CD4-positive, alpha-beta T cell (primary cell): ENCODE measurements at regions not wholly inside any gene's neighbourhood (a gene's known extent, or its start where the extent isn't known, plus 50 kb on each side); places are given as distances from the start of the nearest gene placed in this dataset.

Source experiments
- ATAC-seq: fragments of 200-7000 bp; cut with Tn5 transposase; one replicate; pipeline ENCODE4 v1.10.0; 2022; ENCODE audit warnings: mild to moderate bottlenecking; ENCODE audit not compliant: poor library complexity
- CTCF ChIA-PET: fragments of 350-600 bp; sonication (Branson Sonifier 250); formaldehyde crosslinking; loops from one replicate; lab custom pipeline; 2021; ENCODE audit warnings: antibody characterized with exemption, inconsistent platforms; lab: Charles Lee
- POLR2A ChIA-PET: fragments of 350-600 bp; sonication (Branson Sonifier 250); formaldehyde crosslinking; loops from one replicate; lab custom pipeline; 2021; ENCODE audit warnings: antibody characterized with exemption, inconsistent platforms; lab: Charles Lee
- DNase-seq, 14 experiments: peaks; one replicate each; pipeline ENCODE4 v3.0.0-alpha.2; 2013 to 2020; ENCODE audit warnings: mixed read lengths in 2 of 14
- H3K27ac ChIP-seq, 2 donors: one replicate each; pipeline versions ENCODE4 v1.5.1 to v1.7.0; 2013; ENCODE audit warnings: low read length in 2 of 2, low read depth in 1 of 2, mild to moderate bottlenecking in 1 of 2
- H3K27me3 ChIP-seq, 2 experiments: 1 replicate in 1 of 2; 2 replicates in 1 of 2; pipeline versions ENCODE4 v1.6.1 to v1.7.0; 2013; ENCODE audit warnings: low read length in 2 of 2, control low read depth in 1 of 2, mild to moderate bottlenecking in 1 of 2, moderate library complexity in 1 of 2; ENCODE audit not compliant: insufficient read depth in 2 of 2, control insufficient read depth in 1 of 2
- H3K36me3 ChIP-seq: one replicate; pipeline ENCODE4 v1.6.1; 2013; ENCODE audit warnings: low read length, control low read depth; ENCODE audit not compliant: insufficient read depth
- H3K4me1 ChIP-seq: one replicate; pipeline ENCODE4 v1.6.1; 2013; ENCODE audit warnings: low read length, control low read depth; ENCODE audit not compliant: insufficient read depth
- H3K4me3 ChIP-seq: one replicate; pipeline ENCODE4 v1.5.1; 2013; ENCODE audit warnings: mild to moderate bottlenecking, low read length, moderate library complexity
- H3K9me3 ChIP-seq, 2 experiments: 1 replicate in 1 of 2; 2 replicates in 1 of 2; pipeline versions ENCODE4 v1.6.1 to v1.7.0; 2013; ENCODE audit warnings: low read length in 2 of 2, mild to moderate bottlenecking in 2 of 2, control low read depth in 1 of 2, moderate library complexity in 1 of 2; ENCODE audit not compliant: control insufficient read depth in 1 of 2, insufficient read depth in 1 of 2
- H3K27ac Mint-ChIP-seq: one replicate; pipeline ENCODE4 v1.8.0; 2020; ENCODE audit warnings: mixed read lengths
- H3K27me3 Mint-ChIP-seq: one replicate; pipeline ENCODE4 v1.8.0; 2021; ENCODE audit warnings: mixed read lengths
- H3K36me3 Mint-ChIP-seq: one replicate; pipeline ENCODE4 v1.8.0; 2021; ENCODE audit warnings: low read depth, mixed read lengths
- H3K4me1 Mint-ChIP-seq: one replicate; pipeline ENCODE4 v1.8.0; 2021; ENCODE audit warnings: low read depth, mixed read lengths
- H3K4me3 Mint-ChIP-seq: one replicate; pipeline ENCODE4 v1.8.0; 2020; ENCODE audit warnings: mild to moderate bottlenecking, mixed read lengths
- H3K9me3 Mint-ChIP-seq: one replicate; pipeline ENCODE4 v1.8.0; 2020; ENCODE audit warnings: mixed read lengths
- intact Hi-C, 2 experiments: fragments of 100-400 bp; cut with DNase I in 1 of 2; cut with micrococcal nuclease in 1 of 2; formaldehyde crosslinking; loops; one replicate each; pipeline versions ENCODE4 v1.15.1 to v1.9.0; 2023 to 2025; cut with DNase I, micrococcal nuclease
- TF ChIP-seq, protein P1 (sequence below): fragments of 200-600 bp; IDR thresholded peaks from one replicate; pipeline ENCODE4 v1.8.0; 2022; ENCODE audit warnings: antibody characterized with exemption, mild to moderate bottlenecking

DNA sequence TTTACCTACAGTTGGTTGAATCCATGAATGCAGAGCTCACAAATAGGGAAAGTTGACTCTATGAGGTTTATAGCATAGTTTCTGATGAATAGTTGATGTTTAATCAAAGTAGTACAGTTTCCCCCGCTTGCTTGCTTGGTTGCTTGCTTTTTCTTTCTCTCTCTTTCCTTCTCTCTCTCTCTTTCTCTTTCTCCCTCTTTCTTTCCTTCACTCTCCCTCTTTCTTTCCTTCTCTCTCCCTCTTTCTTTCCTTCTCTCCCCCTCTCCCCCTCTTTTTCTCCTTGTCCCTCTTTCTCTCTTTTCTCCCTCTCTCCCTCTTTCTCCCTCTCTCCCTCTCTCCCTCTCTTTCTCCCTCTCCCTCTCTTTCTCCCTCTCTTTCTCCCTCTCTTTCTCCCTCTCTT, 999.9 kb upstream of the CELF4 start:
- Histone ChIP-seq H3K27ac (no peak overlapping the region), H3K9me3 (no peaks in the 10 kb centered on the region), H3K36me3 (no peaks in the 10 kb centered on the region), H3K4me1 (no peaks in the 10 kb centered on the region), H3K27me3 (no peaks in the 10 kb centered on the region), H3K4me3 (no peak overlapping the region)
- Mint-ChIP-seq H3K27ac (no peak overlapping the region), H3K27me3 (no peaks in the 10 kb centered on the region), H3K36me3 (no peaks in the 10 kb centered on the region), H3K9me3 (peaks cover 10% of the 10 kb centered on the region), H3K4me1 (no peaks in the 10 kb centered on the region), H3K4me3 (no peak overlapping the region)
- ATAC-seq (no peak), DNase-seq (no peak)
- intact Hi-C loops: no loop called here
- CTCF ChIA-PET: no interaction called here
- TF ChIP-seq, protein P1, sequence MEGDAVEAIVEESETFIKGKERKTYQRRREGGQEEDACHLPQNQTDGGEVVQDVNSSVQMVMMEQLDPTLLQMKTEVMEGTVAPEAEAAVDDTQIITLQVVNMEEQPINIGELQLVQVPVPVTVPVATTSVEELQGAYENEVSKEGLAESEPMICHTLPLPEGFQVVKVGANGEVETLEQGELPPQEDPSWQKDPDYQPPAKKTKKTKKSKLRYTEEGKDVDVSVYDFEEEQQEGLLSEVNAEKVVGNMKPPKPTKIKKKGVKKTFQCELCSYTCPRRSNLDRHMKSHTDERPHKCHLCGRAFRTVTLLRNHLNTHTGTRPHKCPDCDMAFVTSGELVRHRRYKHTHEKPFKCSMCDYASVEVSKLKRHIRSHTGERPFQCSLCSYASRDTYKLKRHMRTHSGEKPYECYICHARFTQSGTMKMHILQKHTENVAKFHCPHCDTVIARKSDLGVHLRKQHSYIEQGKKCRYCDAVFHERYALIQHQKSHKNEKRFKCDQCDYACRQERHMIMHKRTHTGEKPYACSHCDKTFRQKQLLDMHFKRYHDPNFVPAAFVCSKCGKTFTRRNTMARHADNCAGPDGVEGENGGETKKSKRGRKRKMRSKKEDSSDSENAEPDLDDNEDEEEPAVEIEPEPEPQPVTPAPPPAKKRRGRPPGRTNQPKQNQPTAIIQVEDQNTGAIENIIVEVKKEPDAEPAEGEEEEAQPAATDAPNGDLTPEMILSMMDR: no peak
- POLR2A ChIA-PET: no interaction called here

DNA sequence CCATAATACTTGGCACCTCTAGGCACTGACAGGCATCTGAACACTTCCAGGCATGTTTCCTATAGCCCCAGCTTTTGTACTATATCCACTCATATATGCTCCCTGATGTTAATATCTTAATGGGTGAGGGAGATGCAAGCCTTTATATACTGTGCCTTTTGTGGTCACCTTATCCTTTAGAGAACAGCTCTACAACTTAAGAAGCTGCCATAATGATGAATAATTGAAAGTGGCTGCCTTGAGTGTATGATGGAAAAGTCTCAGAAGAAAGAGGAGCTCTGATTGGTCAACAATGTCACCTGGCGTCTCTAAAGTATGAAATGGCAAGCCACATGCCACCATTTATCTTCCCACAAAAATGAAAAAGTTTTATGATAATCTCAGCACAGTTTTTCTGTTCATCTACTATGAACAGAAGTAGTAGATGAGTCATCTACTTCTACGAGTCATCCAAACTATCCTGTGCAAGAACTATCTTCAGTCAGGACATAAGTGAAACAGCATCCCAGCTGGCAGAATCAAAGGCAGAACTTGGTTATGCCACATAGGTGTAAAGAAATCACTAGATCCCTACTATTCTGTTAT, 997.9 kb upstream of the CELF4 start:
- Mint-ChIP-seq H3K4me3 (no peak overlapping the region), H3K27me3 (no peaks in the 10 kb centered on the region), H3K4me1 (no peaks in the 10 kb centered on the region), H3K9me3 (peaks cover 10% of the 10 kb centered on the region), H3K27ac (no peak overlapping the region), H3K36me3 (no peaks in the 10 kb centered on the region)
- no peaks in the 10 kb centered on the region for H3K36me3 ChIP-seq
- ChIA-PET POLR2A (no interaction called here), CTCF (no interaction called here)
- H3K4me1 ChIP-seq: no peaks in the 10 kb centered on the region
- DNase-seq (no peak), ATAC-seq (no peak)
- H3K27me3 ChIP-seq: no peaks in the 10 kb centered on the region
- no peaks in the 10 kb centered on the region for H3K9me3 ChIP-seq
- intact Hi-C loops: no loop called here
- TF ChIP-seq, protein P1: no peak
- no peak overlapping the region for H3K27ac ChIP-seq
- no peak overlapping the region for H3K4me3 ChIP-seq

DNA sequence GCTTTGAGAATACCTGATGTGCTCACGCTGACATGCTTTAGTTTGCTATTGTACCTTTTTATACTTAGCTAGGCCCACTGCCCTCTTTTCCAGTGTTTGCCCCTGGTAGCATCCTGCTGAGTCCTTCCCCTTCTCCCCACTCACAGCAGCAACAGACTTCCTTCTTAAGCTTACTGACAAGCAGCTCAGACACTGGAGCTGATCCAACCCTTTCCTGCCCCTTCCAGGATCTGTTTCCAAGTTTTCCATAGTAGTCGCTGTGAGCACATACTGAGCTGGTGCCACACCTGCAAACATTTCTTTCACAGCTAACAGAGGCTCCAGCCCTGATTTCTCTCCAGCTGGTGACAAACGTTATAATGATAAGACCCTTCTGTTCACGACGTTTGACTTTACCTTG, 991.4 kb upstream of the CELF4 start:
- POLR2A ChIA-PET: no interaction called here
- H3K4me1 Mint-ChIP-seq: no peaks in the 10 kb centered on the region
- H3K27me3 ChIP-seq: no peaks in the 10 kb centered on the region

More for the DNA sequence above, 991.4 kb upstream of the CELF4 start:
- no peaks in the 10 kb centered on the region for H3K36me3 ChIP-seq
- H3K4me1 ChIP-seq: no peaks in the 10 kb centered on the region
- no peaks in the 10 kb centered on the region for H3K9me3 Mint-ChIP-seq
- H3K36me3 Mint-ChIP-seq: no peaks in the 10 kb centered on the region
- intact Hi-C loops: no loop called here
- DNase-seq (no peak), ATAC-seq (no peak)
- H3K4me3 Mint-ChIP-seq: no peak overlapping the region
- no peak overlapping the region for H3K27ac ChIP-seq
- H3K9me3 ChIP-seq: no peaks in the 10 kb centered on the region
- no peak overlapping the region for H3K27ac Mint-ChIP-seq
- H3K27me3 Mint-ChIP-seq: no peaks in the 10 kb centered on the region
- H3K4me3 ChIP-seq: no peak overlapping the region
- TF ChIP-seq, protein P1: no peak
- CTCF ChIA-PET: interaction anchor here (0.6 kb wide), 1 partner anchor 70 kb away, joined by 4 read pairs; no protein-coding TSS in a partner anchor
